Neural cell (in vitro differentiated cells): ENCODE measurements at regions not wholly inside any gene's neighbourhood (a gene's known extent, or its start where the extent isn't known, plus 50 kb on each side); places are given as distances from the start of the nearest gene placed in this dataset.

Experiments used
- H2AFZ ChIP-seq: fragments of 200-600, 300-800 bp; sonication (generic), shearing (Covaris generic); 2 replicates; pipeline ENCODE4 v1.6.0; 2014; ENCODE audit warnings: low read depth, mild to moderate bottlenecking, antibody characterized with exemption, low read length, moderate library complexity
- H3F3A ChIP-seq: fragments of 200-600 bp; shearing (Covaris generic); 2 replicates; pipeline ENCODE4 v1.6.1; 2016; ENCODE audit warnings: mild to moderate bottlenecking, moderate library complexity, mixed read lengths, antibody characterized with exemption, low read length; ENCODE audit not compliant: insufficient read depth, poor library complexity, severe bottlenecking
- H3K27ac ChIP-seq: fragments of 200-600, 300-800 bp; sonication (generic), shearing (Covaris generic); 2 replicates; pipeline ENCODE4 v1.5.1; 2014; ENCODE audit warnings: mild to moderate bottlenecking, low read length, moderate library complexity
- H3K27me3 ChIP-seq: fragments of 300-800, 200-600 bp; sonication (generic), shearing (Covaris generic); 2 replicates; pipeline ENCODE4 v1.6.0; 2014; ENCODE audit warnings: mild to moderate bottlenecking, low read depth, low read length, moderate library complexity; ENCODE audit not compliant: insufficient read depth
- H3K36me3 ChIP-seq: fragments of 300-800, 200-600 bp; sonication (generic), shearing (Covaris generic); 2 replicates; pipeline ENCODE4 v1.5.1; 2014; ENCODE audit warnings: mild to moderate bottlenecking, antibody characterized with exemption, low read length, moderate library complexity; ENCODE audit not compliant: insufficient read depth
- H3K4me2 ChIP-seq: fragments of 300-800, 200-600 bp; sonication (generic), shearing (Covaris generic); 2 replicates; pipeline ENCODE4 v1.6.0; 2014; ENCODE audit warnings: mild to moderate bottlenecking, low read length
- H3K4me3 ChIP-seq: fragments of 300-800, 200-600 bp; sonication (generic), shearing (Covaris generic); 2 replicates; pipeline ENCODE4 v1.5.1; 2014; ENCODE audit warnings: mild to moderate bottlenecking, low read length, moderate library complexity
- H3K79me2 ChIP-seq: fragments of 200-600 bp; shearing (Covaris generic); replicated peaks from 2 replicates; pipeline ENCODE4 v1.6.0; 2014; ENCODE audit warnings: mild to moderate bottlenecking, low read length, moderate library complexity; ENCODE audit not compliant: insufficient read depth
- H3K9ac ChIP-seq: fragments of 300-800, 200-600 bp; sonication (generic), shearing (Covaris generic); 2 replicates; pipeline ENCODE4 v1.6.1; 2016; ENCODE audit warnings: mild to moderate bottlenecking, low read length, mixed read lengths
- H3K9me2 ChIP-seq: fragments of 200-600 bp; shearing (Covaris generic); 2 replicates; pipeline ENCODE4 v1.6.1; 2016; ENCODE audit warnings: mild to moderate bottlenecking, low read length, mixed read lengths; ENCODE audit not compliant: insufficient read depth
- H3K9me3 ChIP-seq: fragments of 200-600, 300-800 bp; sonication (generic), shearing (Covaris generic); 2 replicates; pipeline ENCODE4 v1.6.1; 2016; ENCODE audit warnings: mild to moderate bottlenecking, mixed run types, low read length, moderate library complexity, mixed read lengths
- H4K20me1 ChIP-seq: fragments of 200-600 bp; shearing (Covaris generic); 2 replicates; pipeline ENCODE4 v1.6.1; 2016; ENCODE audit warnings: mild to moderate bottlenecking, mixed run types; ENCODE audit not compliant: insufficient read depth
- CTCF ChIP-seq: fragments of 450-650 bp; IDR thresholded peaks from 2 replicates; pipeline ENCODE4 v1.5.1; 2014; ENCODE audit warnings: antibody characterized with exemption, mild to moderate bottlenecking, moderate library complexity; ENCODE audit not compliant: poor library complexity, severe bottlenecking
- EP300 ChIP-seq: fragments of 450-650 bp; conservative IDR thresholded peaks from 2 replicates; pipeline ENCODE4 v1.6.1; 2014; ENCODE audit warnings: antibody characterized with exemption, mild to moderate bottlenecking, moderate library complexity; ENCODE audit not compliant: poor library complexity, severe bottlenecking
- EZH2 ChIP-seq: fragments of 200-600, 300-800 bp; shearing (Covaris generic), sonication (generic); IDR thresholded peaks from 2 replicates; pipeline ENCODE4 v1.6.1; 2014; ENCODE audit warnings: antibody characterized with exemption, low read length, borderline replicate concordance, mild to moderate bottlenecking; ENCODE audit not compliant: insufficient read depth, poor library complexity, severe bottlenecking
- MXI1 ChIP-seq: fragments of 450-650 bp; conservative IDR thresholded peaks from 2 replicates; pipeline ENCODE4 v1.6.1; 2014; ENCODE audit warnings: antibody characterized with exemption, mild to moderate bottlenecking; ENCODE audit not compliant: poor library complexity, severe bottlenecking
- POLR2AphosphoS5 ChIP-seq: IDR thresholded peaks from 2 replicates; pipeline ENCODE4 v1.6.1; 2012
- RAD21 ChIP-seq: fragments of 450-650 bp; conservative IDR thresholded peaks from 2 replicates; pipeline ENCODE4 v1.6.1; 2014; ENCODE audit warnings: antibody characterized with exemption, mild to moderate bottlenecking, moderate library complexity
- REST ChIP-seq: IDR thresholded peaks from 2 replicates; pipeline ENCODE4 v1.6.1; 2012; ENCODE audit warnings: borderline replicate concordance
- SMC3 ChIP-seq: fragments of 450-650 bp; conservative IDR thresholded peaks from 2 replicates; pipeline ENCODE4 v1.6.1; 2014; ENCODE audit warnings: antibody characterized with exemption, mild to moderate bottlenecking, moderate library complexity; ENCODE audit not compliant: poor library complexity
- TAF1 ChIP-seq: IDR thresholded peaks from 2 replicates; pipeline ENCODE4 v1.6.1; 2012; ENCODE audit warnings: low read depth

- H3K9ac ChIP-seq, result no peak overlapping the region
- H3K4me2 ChIP-seq, result no peak overlapping the region
- H3K27ac ChIP-seq, result no peak overlapping the region
- no peak overlapping the region for H2AFZ ChIP-seq
- no peaks in the 10 kb centered on the region for H3K79me2 ChIP-seq
- H4K20me1 ChIP-seq, result no peaks in the 10 kb centered on the region
- no peak overlapping the region for H3K4me3 ChIP-seq
- TF ChIP-seq EZH2 (no peak), EP300 (no peak), CTCF (no peak), SMC3 (no peak), REST (no peak), TAF1 (no peak), RAD21 (no peak), POLR2AphosphoS5 (no peak), MXI1 (no peak)
- no peaks in the 10 kb centered on the region for H3F3A ChIP-seq
- H3K9me3 ChIP-seq, result peaks cover 3% of the 10 kb centered on the region
- H3K36me3 ChIP-seq, result no peaks in the 10 kb centered on the region
- H3K27me3 ChIP-seq, result no peaks in the 10 kb centered on the region
- H3K9me2 ChIP-seq, result no peaks in the 10 kb centered on the region
Observed at GRCh38 chr1:96060621-96061020, 661.0 kb upstream of the PTBP2 start.

GRCh38 chr1:96072021-96072420, 649.6 kb upstream of the PTBP2 start:
- Histone ChIP-seq H3K4me2 (no peak overlapping the region), H3K4me3 (no peak overlapping the region), H3K9me2 (no peaks in the 10 kb centered on the region), H3K27ac (no peak overlapping the region), H3K9ac (no peak overlapping the region), H3F3A (no peaks in the 10 kb centered on the region), H3K79me2 (no peaks in the 10 kb centered on the region), H4K20me1 (no peaks in the 10 kb centered on the region), H3K27me3 (no peaks in the 10 kb centered on the region), H3K36me3 (no peaks in the 10 kb centered on the region), H2AFZ (no peak overlapping the region), H3K9me3 (no peaks in the 10 kb centered on the region)
- TF ChIP-seq EZH2 (no peak), REST (no peak), SMC3 (no peak), EP300 (no peak), POLR2AphosphoS5 (no peak), TAF1 (no peak), MXI1 (no peak), CTCF (no peak), RAD21 (no peak)
